Globus pallidus (tissue), 1 donor: ENCODE measurements at regions not wholly inside any gene's neighbourhood (a gene's known extent, or its start where the extent isn't known, plus 50 kb on each side); places are given as distances from the start of the nearest gene placed in this dataset.
A peak's percentile ranks its signal among the peaks of the same experiment; 100 is the strongest.

Experiments
- DNase-seq: peaks from one replicate; pipeline ENCODE4 v3.0.0-alpha.2; 2015; ENCODE audit warnings: low spot score

GRCh38 chr1:87682565-87682964 is 353.9 kb downstream of the LMO4 start:
- DNase-seq = no peak

- no peak for DNase-seq
Measured at GRCh38 chr1:87683196-87683956, 354.7 kb downstream of the LMO4 start.

- DNase-seq = peak; percentile 5
Measured at GRCh38 chr1:87684194-87684593, 355.5 kb downstream of the LMO4 start.

- peak; percentile 26 for DNase-seq
Measured at GRCh38 chr1:87684713-87685205, 356.1 kb downstream of the LMO4 start.

GRCh38 chr1:87685311-87686135 is 356.8 kb downstream of the LMO4 start:
- no peak for DNase-seq

GRCh38 chr1:87686136-87686495 is 357.4 kb downstream of the LMO4 start:
- no peak for DNase-seq

- no peak for DNase-seq
Measured at GRCh38 chr1:87686671-87687070, 358.0 kb downstream of the LMO4 start.

GRCh38 chr1:87688136-87688535 is 359.5 kb downstream of the LMO4 start:
- no peak for DNase-seq

GRCh38 chr1:87689487-87689886 is 360.8 kb downstream of the LMO4 start:
- DNase-seq = no peak

- no peak for DNase-seq
Measured at GRCh38 chr1:87696483-87696882, 367.8 kb downstream of the LMO4 start.

- no peak for DNase-seq
Measured at GRCh38 chr1:87702455-87702854, 373.8 kb downstream of the LMO4 start.

- no peak for DNase-seq
Measured at GRCh38 chr1:87705233-87705632, 376.6 kb downstream of the LMO4 start.

- no peak for DNase-seq
Measured at GRCh38 chr1:87706203-87706602, 377.5 kb downstream of the LMO4 start.

- DNase-seq = no peak
Measured at GRCh38 chr1:87706779-87707228, 378.1 kb downstream of the LMO4 start.

- no peak for DNase-seq
Measured at GRCh38 chr1:87707411-87707810, 378.7 kb downstream of the LMO4 start.

- DNase-seq = no peak
Measured at GRCh38 chr1:87712261-87713010, 383.8 kb downstream of the LMO4 start.

GRCh38 chr1:87714278-87714677 is 385.6 kb downstream of the LMO4 start:
- DNase-seq = no peak

GRCh38 chr1:87715052-87715451 is 386.4 kb downstream of the LMO4 start:
- DNase-seq = no peak

- DNase-seq = no peak
Measured at GRCh38 chr1:87715471-87715870, 386.8 kb downstream of the LMO4 start.

GRCh38 chr1:87717157-87717670 is 388.5 kb downstream of the LMO4 start:
- DNase-seq = no peak

GRCh38 chr1:87718241-87718950 is 389.7 kb downstream of the LMO4 start:
- no peak for DNase-seq

- no peak for DNase-seq
Measured at GRCh38 chr1:87719658-87720057, 391.0 kb downstream of the LMO4 start.
